Left kidney (tissue), 1 donor: ENCODE measurements at regions not wholly inside any gene's neighbourhood (a gene's known extent, or its start where the extent isn't known, plus 50 kb on each side); places are given as distances from the start of the nearest gene placed in this dataset.
"Not testable (repeated sequence)": the region's sequence is repeated elsewhere in the genome, so short reads cannot be mapped to it uniquely, and the experiment has no call there.

ENCODE experiments used
- DNase-seq: peaks from one replicate; pipeline ENCODE4 v3.0.0-alpha.2; 2013

- DNase-seq: no peak
These were observed 113.3 kb upstream of the SHISA3 start for GRCh38 chr4:42284030-42284429.

- not testable (repeated sequence) for DNase-seq
These were observed 108.4 kb upstream of the SHISA3 start for GRCh38 chr4:42288876-42289275.

GRCh38 chr4:42292192-42292591 is 105.1 kb upstream of the SHISA3 start:
- not testable (repeated sequence) for DNase-seq

GRCh38 chr4:42293967-42294813 is 103.1 kb upstream of the SHISA3 start:
- DNase-seq: no peak

- no peak for DNase-seq
These were observed 101.1 kb upstream of the SHISA3 start for GRCh38 chr4:42296196-42296595.

- no peak for DNase-seq
These were observed 94.9 kb upstream of the SHISA3 start for GRCh38 chr4:42302348-42302747.

- no peak for DNase-seq
These were observed 90.8 kb upstream of the SHISA3 start for GRCh38 chr4:42306221-42307109.

- no peak for DNase-seq
These were observed 89.0 kb upstream of the SHISA3 start for GRCh38 chr4:42308247-42308646.

- DNase-seq: no peak
These were observed 87.7 kb upstream of the SHISA3 start for GRCh38 chr4:42309361-42310260.

- no peak for DNase-seq
These were observed 86.9 kb upstream of the SHISA3 start for GRCh38 chr4:42310358-42310757.

- DNase-seq: no peak
These were observed 86.5 kb upstream of the SHISA3 start for GRCh38 chr4:42310806-42311205.

GRCh38 chr4:42311591-42311990 is 85.7 kb upstream of the SHISA3 start:
- no peak for DNase-seq

- DNase-seq: not testable (repeated sequence)
These were observed 83.9 kb upstream of the SHISA3 start for GRCh38 chr4:42313420-42313819.

GRCh38 chr4:42313872-42314271 is 83.4 kb upstream of the SHISA3 start:
- DNase-seq: no peak

- DNase-seq: no peak
These were observed 82.1 kb upstream of the SHISA3 start for GRCh38 chr4:42315231-42315630.

GRCh38 chr4:42320822-42321388 is 76.4 kb upstream of the SHISA3 start:
- no peak for DNase-seq

- no peak for DNase-seq
These were observed 71.2 kb upstream of the SHISA3 start for GRCh38 chr4:42326040-42326439.

GRCh38 chr4:42326524-42326923 is 70.8 kb upstream of the SHISA3 start:
- no peak for DNase-seq

GRCh38 chr4:42327323-42327722 is 70.0 kb upstream of the SHISA3 start:
- no peak for DNase-seq

GRCh38 chr4:42328978-42329377 is 68.3 kb upstream of the SHISA3 start:
- DNase-seq: no peak

- DNase-seq: no peak
These were observed 67.9 kb upstream of the SHISA3 start for GRCh38 chr4:42329421-42329820.
